ENCODE measurements at regions not wholly inside any gene's neighbourhood (a gene's known extent, or its start where the extent isn't known, plus 50 kb on each side); places are given as distances from the start of the nearest gene placed in this dataset.
"Not testable (repeated sequence)": the region's sequence is repeated elsewhere in the genome, so short reads cannot be mapped to it uniquely, and the experiment has no call there.

DNA sequence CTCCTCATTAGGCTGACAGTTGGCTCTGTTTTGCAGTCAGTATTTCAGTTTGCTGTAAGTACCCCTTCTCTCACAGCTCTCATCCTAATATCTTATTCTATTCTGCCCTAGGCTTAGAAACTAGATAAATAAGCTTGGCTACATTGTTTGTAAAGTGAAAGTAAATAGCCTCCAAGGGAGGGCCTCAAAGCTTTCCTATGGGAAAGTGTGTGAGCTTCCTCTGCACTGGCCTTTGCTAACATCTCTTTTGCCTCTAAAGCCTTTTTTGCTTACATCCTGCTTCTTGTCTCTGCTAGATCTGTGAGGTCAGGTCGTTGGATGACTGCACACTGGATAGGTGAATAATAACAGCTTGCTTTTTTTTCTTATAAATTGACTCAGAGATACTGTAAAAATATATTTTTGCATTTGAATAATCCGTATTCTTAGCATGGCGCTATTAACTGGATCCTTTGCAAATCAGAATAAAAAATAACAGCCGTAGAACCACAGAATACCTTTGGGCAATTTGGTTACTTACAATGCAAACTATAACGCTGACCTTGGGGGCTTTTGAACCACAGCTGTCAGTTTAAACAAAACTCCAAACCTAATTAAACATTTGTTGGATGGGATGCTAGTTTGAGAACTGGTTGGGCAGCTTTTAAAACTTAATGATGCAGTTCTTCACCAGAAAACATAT, 55.1 kb downstream of the TTC6 start:
- in situ Hi-C loops (cut with MboI; ENCODE audit: low sequenced_read_pairs), result no loop called here

DNA sequence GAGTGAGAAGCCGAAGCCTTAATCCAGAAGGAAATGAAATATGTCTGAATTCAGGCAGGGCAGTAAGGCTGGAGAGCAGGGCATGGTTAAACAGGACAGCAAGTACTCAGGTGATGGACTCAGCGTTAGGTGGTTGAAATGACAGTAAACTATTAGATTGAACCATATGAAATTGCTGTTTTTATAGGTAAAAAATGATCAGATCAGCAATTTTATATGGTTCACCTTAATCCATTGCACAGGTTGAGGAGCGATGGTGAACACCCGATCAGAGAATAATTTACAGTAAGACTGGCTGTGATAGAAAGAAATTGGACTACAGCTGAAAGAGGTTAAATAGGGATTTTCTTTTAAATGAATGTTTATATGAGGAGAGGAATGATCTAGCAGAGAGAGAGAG, 56.6 kb downstream of the TTC6 start:
- in situ Hi-C loops (cut with MboI; ENCODE audit: low sequenced_read_pairs), result no loop called here

DNA sequence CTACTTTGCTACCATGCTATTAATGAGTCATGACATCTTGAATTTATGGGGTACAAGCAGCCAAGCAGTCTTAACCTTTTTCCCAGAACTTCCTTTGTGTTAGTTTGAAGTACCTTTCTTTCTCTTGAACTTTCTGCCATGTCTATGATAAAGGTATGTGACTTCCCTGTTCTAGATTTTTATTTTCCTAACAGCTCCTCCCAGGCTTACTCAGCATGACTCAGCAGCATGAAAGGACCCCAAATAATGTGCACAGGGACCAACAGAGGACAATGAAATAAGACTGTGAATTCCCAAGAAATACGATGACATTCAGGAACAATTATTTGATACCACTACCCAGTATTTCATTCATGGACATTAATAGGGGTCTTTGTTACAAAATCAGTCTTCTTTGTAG, 60.0 kb downstream of the TTC6 start:
- in situ Hi-C loops (cut with MboI; ENCODE audit: low sequenced_read_pairs), result no loop called here

DNA sequence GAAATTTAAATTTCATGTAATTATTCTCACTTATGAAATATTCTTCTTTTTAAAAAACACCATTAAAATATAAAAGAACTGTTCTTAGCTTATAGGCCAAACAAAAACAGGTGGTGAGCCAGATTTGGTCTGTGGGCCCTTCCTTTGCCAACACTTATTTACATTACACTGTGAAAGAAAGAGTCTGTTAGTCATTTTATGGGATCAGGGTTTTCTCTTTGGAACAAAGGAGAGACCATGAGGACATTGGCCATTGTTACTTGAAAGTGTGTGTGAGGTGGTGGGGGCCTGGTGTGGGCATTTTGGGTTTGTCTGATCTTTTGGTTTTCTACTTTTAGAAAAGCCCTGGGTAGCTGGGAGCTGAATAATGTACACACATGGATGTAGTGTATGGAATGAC, 62.7 kb downstream of the TTC6 start:
- in situ Hi-C loops (cut with MboI; ENCODE audit: low sequenced_read_pairs), result no loop called here

DNA sequence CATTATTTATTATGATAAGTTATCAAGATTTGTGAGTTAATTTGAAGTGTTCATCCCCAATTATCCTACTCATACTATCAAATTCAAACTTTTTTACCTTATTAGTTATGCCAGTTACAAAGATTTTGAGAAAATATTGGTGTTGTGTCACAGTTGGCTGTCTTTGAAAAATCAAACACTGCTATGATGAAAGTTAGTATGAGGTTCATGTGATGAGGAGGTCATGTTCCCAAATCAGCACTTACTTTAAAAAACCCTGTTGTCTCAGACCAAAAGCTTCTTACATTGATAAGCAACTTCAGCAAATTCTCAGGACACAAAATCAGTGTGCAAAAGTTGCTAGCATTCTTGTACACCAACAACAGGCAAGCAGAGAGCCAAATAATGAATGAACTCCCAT, 68.1 kb downstream of the TTC6 start:
- in situ Hi-C loops (cut with MboI; ENCODE audit: low sequenced_read_pairs), result no loop called here

DNA sequence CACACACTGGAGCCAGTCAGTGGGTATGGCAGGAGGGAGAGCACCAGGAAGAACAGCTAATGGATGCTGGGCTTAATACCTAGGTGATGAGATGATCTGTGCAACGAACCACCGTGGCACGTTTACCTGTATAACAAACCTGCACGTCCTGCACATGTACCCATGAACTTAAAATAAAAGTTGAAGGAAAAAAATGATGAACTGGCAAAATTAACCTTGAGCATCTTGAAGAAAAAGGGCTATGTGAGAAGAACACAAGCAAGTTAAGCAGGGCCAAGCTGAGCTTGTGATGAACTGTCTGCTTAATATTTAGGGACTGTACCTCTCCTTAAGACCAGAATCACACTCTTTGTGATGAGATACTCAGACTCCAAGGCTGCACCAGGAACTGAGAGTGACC, 70.0 kb downstream of the TTC6 start:
- in situ Hi-C loops (cut with MboI; ENCODE audit: low sequenced_read_pairs), result no loop called here

DNA sequence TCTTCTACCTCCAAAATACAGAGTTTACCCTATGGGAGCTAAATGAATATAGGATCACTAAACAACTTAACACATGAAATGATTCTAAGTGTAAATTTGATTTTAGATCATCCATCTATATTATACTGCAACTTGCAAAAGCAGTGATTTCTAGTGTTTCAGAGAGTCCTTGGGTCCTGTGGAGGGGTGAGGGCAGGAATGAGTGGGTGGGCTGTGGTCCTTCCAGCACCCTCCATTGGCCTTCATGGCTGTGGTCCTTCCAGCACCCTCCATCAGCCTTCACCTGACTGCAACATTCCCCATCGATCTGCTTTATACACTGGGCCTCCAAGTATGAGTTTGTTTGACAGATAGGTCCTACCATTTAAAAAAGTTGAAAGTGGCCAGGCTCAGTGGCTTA, 70.5 kb downstream of the TTC6 start:
- in situ Hi-C loops (cut with MboI; ENCODE audit: low sequenced_read_pairs), result no loop called here

DNA sequence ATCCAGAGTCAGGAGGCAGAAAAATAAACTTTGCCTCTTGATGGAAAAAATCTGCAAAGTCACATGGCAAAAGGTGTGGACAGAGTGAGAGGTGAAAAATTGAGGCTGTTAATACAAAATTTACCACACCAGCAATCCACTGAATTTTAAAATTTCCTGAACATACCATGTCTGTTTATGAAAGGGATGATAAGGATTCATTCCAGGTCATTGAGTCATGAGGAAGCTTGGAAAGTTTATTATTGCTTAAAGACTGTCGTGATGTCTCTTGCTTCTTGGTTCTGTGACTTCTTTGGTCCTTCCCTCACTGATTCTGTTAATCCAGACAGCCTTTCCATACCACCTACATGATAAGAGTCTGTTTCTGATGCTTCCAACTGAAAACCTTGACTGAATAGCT, 73.2 kb downstream of the TTC6 start:
- in situ Hi-C loops (cut with MboI; ENCODE audit: low sequenced_read_pairs), result no loop called here

DNA sequence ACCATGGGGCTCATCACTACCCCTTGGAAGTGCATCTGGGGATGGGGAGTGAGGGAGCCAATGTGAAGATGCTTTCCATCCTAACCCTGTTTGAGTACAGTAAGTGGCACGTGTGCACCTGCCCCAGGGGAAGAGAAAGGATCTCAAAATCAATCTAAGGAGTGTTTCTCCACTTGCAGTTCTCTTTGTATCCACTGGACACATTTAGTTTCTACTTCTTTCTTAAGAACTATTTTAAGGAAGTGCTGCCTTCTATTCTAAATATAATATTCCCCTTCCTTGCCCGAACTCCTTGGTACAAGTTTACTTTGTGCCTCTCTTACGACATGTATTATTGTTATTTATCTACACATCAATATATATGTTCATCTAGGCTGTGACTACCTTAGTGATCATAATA, 73.8 kb downstream of the TTC6 start:
- in situ Hi-C loops (cut with MboI; ENCODE audit: low sequenced_read_pairs), result no loop called here

DNA sequence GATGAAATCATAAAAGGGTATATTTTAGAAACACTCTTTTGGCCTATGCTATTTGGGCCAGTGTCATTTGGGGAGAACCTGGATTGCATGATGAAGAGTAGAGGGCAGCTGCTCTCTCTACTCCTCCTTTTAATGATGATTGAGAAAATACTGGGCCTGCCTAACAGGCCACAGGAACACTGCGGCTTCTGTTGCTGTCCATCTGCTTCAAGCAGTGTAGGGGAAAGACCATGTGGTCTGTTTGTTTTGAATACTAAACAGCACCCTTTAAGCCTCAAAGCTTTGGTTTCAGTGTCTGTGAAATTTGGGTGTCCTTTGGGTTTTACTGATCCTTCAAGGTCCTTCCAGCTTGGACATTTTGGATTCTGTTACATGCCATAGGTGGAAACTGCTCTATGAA, 78.0 kb downstream of the TTC6 start:
- in situ Hi-C loops (cut with MboI; ENCODE audit: low sequenced_read_pairs), result no loop called here

DNA sequence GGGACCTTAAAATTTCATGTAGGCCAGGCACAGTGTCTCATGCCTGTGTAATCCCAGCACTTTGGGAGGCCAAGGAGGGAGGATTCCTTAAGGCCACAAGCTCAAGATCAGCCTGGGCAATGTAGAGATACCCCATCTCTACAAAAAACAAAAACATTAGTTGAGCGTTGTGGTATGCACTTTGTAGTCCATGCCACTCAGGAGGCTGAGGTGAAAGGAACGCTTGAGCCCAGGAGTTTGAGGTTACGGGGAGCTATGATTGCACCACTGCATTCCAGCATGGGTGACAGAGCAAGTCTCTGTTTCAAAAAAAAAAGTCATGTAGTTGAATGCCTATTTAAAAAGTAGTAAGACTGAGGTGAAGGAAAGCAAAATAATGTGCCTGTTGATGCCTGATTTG, 83.5 kb downstream of the TTC6 start:
- in situ Hi-C loops (cut with MboI; ENCODE audit: low sequenced_read_pairs), result no loop called here

DNA sequence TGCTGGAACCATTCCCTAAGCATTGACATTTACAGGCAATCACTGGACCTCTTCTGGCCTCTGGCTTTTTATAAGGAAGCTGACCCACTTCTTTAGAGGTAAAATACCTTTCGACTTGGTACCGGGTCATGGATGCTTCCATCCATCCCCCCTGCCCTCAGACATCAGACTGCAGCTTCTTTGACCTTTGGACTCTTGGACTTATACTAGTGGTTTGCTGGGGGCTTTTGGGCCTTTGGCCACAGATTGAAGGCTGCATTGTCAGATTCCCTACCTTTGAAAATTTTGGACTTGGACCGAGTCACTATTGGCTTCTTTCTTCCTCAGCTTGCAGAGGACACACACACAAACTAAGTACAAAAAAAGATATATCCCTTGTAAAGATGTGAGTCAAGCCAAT, 86.1 kb downstream of the TTC6 start:
- in situ Hi-C loops (cut with MboI; ENCODE audit: low sequenced_read_pairs), result no loop called here

DNA sequence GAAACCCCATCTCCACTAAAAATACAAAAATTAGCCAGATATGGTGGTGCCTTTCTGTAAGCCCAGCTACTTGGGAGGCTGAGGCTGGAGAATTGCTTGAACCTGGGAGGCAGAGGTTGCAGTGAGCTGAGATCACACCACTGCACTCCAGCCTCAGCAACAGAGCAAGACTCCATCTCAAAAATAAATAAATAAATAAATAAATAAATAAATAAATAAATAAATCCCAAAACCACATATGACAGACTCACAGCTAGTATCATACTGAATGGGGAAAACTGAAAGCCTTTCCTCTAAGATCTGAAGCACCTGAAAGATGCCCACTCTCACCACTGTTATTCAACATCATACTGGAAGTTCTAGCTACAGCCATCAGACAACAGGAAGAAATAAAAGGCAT, 97.3 kb downstream of the TTC6 start:
- in situ Hi-C loops (cut with MboI; ENCODE audit: low sequenced_read_pairs), result not testable (repeated sequence)

DNA sequence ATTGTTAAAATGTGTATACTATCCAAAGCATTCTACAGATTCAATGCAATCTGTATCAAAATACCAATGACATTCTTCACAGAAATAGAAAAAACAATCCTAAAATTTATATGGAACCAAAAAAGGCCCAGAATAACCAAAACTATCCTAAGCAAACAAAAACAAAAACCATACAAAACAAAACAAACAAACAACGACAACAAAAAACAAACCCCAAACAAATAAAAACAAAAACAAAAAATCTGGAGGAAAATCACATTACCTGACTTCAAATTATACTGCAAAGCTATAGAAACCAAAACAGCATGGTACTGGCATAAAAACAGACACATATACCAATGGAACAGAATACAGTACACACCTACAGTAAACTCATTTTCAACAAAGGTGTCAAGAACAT, 98.0 kb downstream of the TTC6 start:
- in situ Hi-C loops (cut with MboI; ENCODE audit: low sequenced_read_pairs), result not testable (repeated sequence)

DNA sequence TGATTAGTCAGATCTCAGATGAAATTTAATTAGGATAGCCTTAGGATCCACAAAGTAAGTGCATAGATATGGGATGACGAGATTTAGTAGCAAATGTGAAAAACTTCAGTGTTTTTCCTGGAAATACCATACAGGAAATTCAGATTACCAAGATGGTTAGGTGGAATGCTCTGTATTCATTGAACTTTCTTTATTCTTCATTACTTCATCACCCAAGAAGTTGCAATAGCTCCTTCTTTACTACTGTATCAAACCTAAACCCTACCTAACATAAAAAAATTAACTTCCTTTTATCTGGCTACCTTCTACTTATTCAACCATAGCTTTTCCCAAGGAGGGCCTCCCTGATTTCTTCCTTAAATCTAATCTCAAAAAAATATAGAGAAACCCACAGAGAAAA, 100.4 kb downstream of the TTC6 start:
- in situ Hi-C loops (cut with MboI; ENCODE audit: low sequenced_read_pairs), result no loop called here

DNA sequence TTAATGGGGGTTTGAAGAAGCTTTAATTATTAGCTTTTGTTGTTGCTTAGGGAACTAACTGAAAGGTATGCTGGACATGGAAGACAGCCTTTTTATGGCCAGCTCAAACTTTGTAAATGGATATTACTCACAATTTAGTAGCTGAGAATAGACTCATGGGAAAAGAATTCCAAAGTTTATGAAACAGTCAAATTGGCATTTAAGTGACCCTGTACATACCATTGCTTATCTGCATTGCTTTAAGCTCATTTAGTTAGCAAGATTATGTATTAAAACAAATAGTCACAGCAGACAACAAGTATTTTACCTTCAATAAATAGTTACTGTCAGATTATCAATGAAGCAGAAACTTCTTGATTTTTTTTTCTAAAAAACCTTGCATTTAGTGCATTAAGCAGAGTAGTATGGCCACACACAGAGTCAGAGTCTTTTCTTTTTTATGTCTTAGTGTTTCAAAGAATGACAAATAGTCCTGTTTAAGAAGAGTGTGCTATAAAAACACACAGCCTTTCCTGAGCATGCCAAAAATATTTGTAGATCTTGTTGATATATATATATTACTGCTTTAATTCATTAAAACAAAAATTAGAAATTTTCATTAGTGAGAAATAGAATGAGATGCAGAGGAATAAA, 102.2 kb downstream of the TTC6 start:
- in situ Hi-C loops (cut with MboI; ENCODE audit: low sequenced_read_pairs), result no loop called here

DNA sequence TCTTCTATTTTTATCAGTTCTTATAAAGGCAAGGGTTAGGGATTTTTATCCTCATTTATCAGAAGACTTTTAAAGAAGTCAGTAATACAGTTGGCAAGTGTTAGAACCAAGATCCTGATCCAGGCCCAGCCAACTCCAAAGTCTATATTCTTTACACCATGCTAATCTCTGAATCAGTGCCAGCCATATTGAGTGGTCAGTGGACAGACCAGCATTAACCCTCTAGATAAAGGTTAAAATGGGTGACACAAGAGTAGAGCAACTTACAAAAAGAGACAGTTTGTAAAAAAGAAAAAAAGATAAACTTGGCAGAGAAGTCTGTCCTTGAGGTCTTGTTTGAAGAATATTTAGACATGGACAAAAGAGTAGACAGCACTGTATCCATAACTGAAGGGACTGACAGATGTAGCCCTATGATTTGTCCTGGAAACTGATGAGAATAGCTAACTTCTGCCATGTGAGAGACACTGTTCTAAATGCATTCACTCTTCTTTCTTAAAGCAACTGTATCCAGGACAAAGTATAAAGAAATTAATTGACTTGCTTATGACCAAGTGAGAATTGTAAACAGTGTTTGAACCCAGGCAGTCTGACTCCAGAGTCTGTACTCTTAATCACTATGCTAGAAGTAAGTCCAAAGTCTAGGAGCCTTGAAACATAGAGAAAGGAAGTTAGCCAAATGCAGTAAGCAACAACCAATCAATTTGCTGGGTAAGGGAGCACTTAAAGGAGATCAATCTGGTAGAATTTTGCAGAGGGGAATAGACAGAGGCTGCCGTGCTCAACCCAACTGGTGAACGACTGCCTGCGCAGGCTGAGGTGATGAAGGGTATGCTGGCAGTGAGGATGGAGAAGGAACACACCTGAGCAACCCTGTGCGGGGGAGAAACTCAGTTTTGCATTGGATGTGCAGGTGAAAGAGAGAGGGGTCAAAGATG, 103.7 kb downstream of the TTC6 start:
- in situ Hi-C loops (cut with MboI; ENCODE audit: low sequenced_read_pairs), result no loop called here

DNA sequence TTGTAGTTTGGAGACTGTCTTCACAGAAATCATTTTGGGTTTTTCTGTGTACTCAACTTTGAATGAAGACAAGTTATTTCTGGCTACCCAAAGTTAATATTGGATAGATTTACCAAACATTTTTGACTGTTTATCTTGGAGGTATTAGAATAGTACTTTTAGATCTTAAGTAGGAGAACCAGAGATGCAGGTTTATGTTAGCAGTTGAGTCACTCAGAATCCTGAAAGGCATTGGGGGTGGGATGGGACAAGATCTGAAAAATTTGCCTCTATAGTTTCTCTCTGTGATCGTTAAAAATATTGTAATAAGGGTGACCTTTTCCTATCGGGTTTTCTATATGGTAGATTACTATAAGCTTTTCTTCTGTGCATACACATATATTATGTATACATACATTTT, 112.3 kb downstream of the TTC6 start:
- in situ Hi-C loops (cut with MboI; ENCODE audit: low sequenced_read_pairs), result no loop called here

DNA sequence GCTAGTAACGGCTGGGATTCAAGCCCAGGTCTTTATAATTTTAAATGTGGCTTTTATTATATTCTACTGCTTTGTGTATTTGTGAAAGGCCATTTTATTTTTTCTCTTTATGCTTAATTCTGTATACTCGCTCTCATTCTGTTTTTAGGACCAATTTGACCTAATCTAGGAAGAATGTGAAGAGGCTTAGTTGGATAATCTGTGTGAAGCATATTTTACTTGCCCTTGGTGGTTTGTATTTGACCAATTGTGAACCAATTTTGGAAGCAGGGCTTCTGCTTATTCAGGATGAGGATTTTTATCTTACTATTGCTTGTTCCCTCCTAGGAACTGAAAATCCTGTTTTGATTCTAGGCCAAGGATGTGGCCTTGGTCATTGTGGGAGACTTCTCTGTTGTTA, 113.1 kb downstream of the TTC6 start:
- in situ Hi-C loops (cut with MboI; ENCODE audit: low sequenced_read_pairs), result no loop called here

DNA sequence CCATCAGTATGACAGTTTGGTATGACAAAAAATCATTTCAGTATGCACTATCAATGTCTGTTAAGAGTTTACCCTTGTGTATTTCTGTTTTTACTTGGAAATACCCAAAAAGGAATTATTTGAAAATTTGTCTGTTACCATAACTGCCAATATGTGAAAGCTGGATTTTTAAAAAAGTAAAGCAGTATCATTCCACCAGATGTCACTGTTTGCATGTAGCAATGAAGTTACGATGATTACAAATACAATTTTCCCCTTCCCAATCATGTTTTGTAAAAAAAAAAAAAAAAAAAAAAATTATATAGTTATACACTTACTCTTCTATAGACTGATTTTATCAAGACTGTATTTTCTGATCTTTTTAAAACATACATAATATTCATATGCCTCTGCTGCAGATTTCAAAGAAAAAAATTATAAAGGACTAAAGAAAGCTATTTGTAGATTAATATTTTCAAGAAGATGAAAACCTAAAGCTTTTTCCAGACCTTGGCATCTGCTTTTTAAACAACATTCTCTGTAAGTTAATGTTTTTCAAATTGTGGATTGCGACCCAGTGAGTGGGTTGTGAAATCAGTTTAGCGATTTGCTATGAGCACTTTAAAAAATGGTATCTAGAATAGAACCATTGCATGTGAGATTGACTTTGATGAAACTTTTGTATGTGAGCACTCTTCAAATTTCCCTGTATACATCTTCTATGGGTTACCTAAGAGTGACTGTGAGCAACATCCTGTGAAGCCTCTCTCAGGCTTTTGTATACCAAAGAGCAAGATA, 114.2 kb downstream of the TTC6 start:
- in situ Hi-C loops (cut with MboI; ENCODE audit: low sequenced_read_pairs), result no loop called here

DNA sequence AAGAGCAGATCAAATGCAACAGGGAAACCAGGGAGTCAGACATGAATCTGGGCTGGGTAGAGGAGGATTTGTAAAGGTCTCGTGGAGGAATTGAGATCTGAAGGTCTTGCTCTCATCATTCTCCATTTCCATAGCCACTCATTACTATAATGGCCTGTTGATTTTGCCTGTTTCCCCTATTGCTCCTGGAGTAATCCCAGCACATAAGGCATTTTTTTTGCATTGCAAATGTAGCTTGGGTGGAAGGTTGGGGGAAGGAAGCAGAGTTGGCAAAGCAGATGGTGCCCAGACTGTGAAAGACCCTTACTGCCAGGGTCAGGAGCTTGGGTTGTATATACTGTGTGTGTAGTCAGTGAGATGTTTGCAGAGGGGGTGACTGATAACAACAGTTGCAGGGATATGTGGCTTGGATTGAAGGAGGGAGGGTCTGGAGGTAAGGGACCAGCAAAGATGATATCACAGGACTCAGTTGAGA, 116.0 kb downstream of the TTC6 start:
- in situ Hi-C loops (cut with MboI; ENCODE audit: low sequenced_read_pairs), result no loop called here

Data from HL-60/S4 treated with phorbol 12-myristate 13-acetate at 8.2 ng/mL for 4 days and 3 days (cell line).